ENCODE measurements at regions not wholly inside any gene's neighbourhood (a gene's known extent, or its start where the extent isn't known, plus 50 kb on each side); places are given as distances from the start of the nearest gene placed in this dataset.
"Not testable (repeated sequence)": the region's sequence is repeated elsewhere in the genome, so short reads cannot be mapped to it uniquely, and the experiment has no call there.

- no peak for DNase-seq (ENCODE audit: low spot score)
These were observed 307.0 kb upstream of the PROX1 start for GRCh38 chr1:213680677-213681325.

GRCh38 chr1:213681788-213682340, 305.9 kb upstream of the PROX1 start:
- no peak for DNase-seq (ENCODE audit: low spot score)

GRCh38 chr1:213683529-213683928, 304.2 kb upstream of the PROX1 start:
- no peak for DNase-seq (ENCODE audit: low spot score)

GRCh38 chr1:213684454-213684853, 303.3 kb upstream of the PROX1 start:
- no peak for DNase-seq (ENCODE audit: low spot score)

- no peak for DNase-seq (ENCODE audit: low spot score)
These were observed 301.7 kb upstream of the PROX1 start for GRCh38 chr1:213685992-213686582.

GRCh38 chr1:213686983-213687382, 300.8 kb upstream of the PROX1 start:
- no peak for DNase-seq (ENCODE audit: low spot score)

GRCh38 chr1:213687832-213688231, 299.9 kb upstream of the PROX1 start:
- no peak for DNase-seq (ENCODE audit: low spot score)

GRCh38 chr1:213688655-213689054, 299.1 kb upstream of the PROX1 start:
- DNase-seq (ENCODE audit: low spot score), result no peak

- DNase-seq (ENCODE audit: low spot score), result no peak
These were observed 298.5 kb upstream of the PROX1 start for GRCh38 chr1:213689260-213689659.

- DNase-seq (ENCODE audit: low spot score), result no peak
These were observed 297.3 kb upstream of the PROX1 start for GRCh38 chr1:213690341-213690917.

- no peak for DNase-seq (ENCODE audit: low spot score)
These were observed 295.5 kb upstream of the PROX1 start for GRCh38 chr1:213692321-213692720.

GRCh38 chr1:213693864-213694263, 293.9 kb upstream of the PROX1 start:
- DNase-seq (ENCODE audit: low spot score), result no peak

- no peak for DNase-seq (ENCODE audit: low spot score)
These were observed 290.5 kb upstream of the PROX1 start for GRCh38 chr1:213697192-213697802.

GRCh38 chr1:213698092-213698702, 289.6 kb upstream of the PROX1 start:
- DNase-seq (ENCODE audit: low spot score), result no peak

GRCh38 chr1:213702703-213703102, 285.1 kb upstream of the PROX1 start:
- DNase-seq (ENCODE audit: low spot score), result no peak

GRCh38 chr1:213704941-213705340, 282.8 kb upstream of the PROX1 start:
- no peak for DNase-seq (ENCODE audit: low spot score)

GRCh38 chr1:213711833-213712490, 275.8 kb upstream of the PROX1 start:
- DNase-seq (ENCODE audit: low spot score), result not testable (repeated sequence)

- DNase-seq (ENCODE audit: low spot score), result no peak
These were observed 273.1 kb upstream of the PROX1 start for GRCh38 chr1:213714645-213715044.

GRCh38 chr1:213715182-213715581, 272.6 kb upstream of the PROX1 start:
- DNase-seq (ENCODE audit: low spot score), result no peak

- DNase-seq (ENCODE audit: low spot score), result no peak
These were observed 268.3 kb upstream of the PROX1 start for GRCh38 chr1:213719462-213719861.

GRCh38 chr1:213720032-213720431, 267.7 kb upstream of the PROX1 start:
- DNase-seq (ENCODE audit: low spot score), result no peak

GRCh38 chr1:213723187-213723586, 264.6 kb upstream of the PROX1 start:
- no peak for DNase-seq (ENCODE audit: low spot score)
